GM12878 (cell line): ENCODE measurements at regions not wholly inside any gene's neighbourhood (a gene's known extent, or its start where the extent isn't known, plus 50 kb on each side); places are given as distances from the start of the nearest gene placed in this dataset.

ENCODE experiments used
- ATAC-seq: fragments of 200-7000 bp; cut with Tn5 transposase; 3 replicates; pipeline ENCODE4 v1.9.1; 2020; ENCODE audit warnings: mild to moderate bottlenecking, moderate library complexity
- BruUV-seq: library from RNA; stranded (reverse); fragments of 400-500 nt; replicated peaks from 2 replicates; lab custom pipeline; 2021; lab: Mats Ljungman, UMichigan
- CTCF ChIA-PET: fragments of 300-600 bp; sonication (Branson Sonifier 250); formaldehyde crosslinking; extraction: SDS; loops from one replicate; lab custom pipeline; 2021; ENCODE audit warnings: inconsistent platforms; lab: Yijun Ruan, JAX
- POLR2A ChIA-PET: fragments of 350-600 bp; formaldehyde crosslinking; extraction: SDS; loops from one replicate; lab custom pipeline; 2021; ENCODE audit warnings: inconsistent platforms; lab: Charles Lee
- RAD21 ChIA-PET: fragments of 300-600 bp; sonication (Branson Sonifier 250); formaldehyde crosslinking; loops from one replicate; lab custom pipeline; 2023; ENCODE audit warnings: antibody characterized with exemption; ENCODE audit not compliant: unreplicated experiment; lab: Charles Lee
- SMC1A ChIA-PET: fragments of 300-600 bp; sonication (Branson Sonifier 250); formaldehyde crosslinking; loops from one replicate; lab custom pipeline; 2023; ENCODE audit not compliant: unreplicated experiment, uncharacterized antibody; lab: Charles Lee
- DNase-seq: peaks from one replicate; pipeline ENCODE4 v3.0.0-alpha.2; 2011; ENCODE audit warnings: low read depth, low spot score
- FAIRE-seq: peaks from 3 replicates; lab custom pipeline; 2011; peaks lifted over from hg19 to GRCh38; lab: Jason Lieb, UNC
- H2AFZ ChIP-seq: 2 replicates; pipeline ENCODE4 v1.6.0; 2011; ENCODE audit warnings: low read depth, low read length, control low read depth; ENCODE audit not compliant: control insufficient read depth
- H3K27ac ChIP-seq: 2 replicates; pipeline ENCODE4 v1.5.1; 2011; ENCODE audit warnings: control low read depth; ENCODE audit not compliant: control insufficient read depth, insufficient read depth
- H3K27me3 ChIP-seq, 2 experiments: replicated peaks in 1 of 2; 2 replicates each; pipeline versions ENCODE4 v1.6.0 to v1.6.1; 2011; ENCODE audit warnings: low read length in 1 of 2; ENCODE audit not compliant: control insufficient read depth in 2 of 2, insufficient read depth in 2 of 2
- H3K36me3 ChIP-seq, 2 experiments: 2 replicates each; pipeline ENCODE4 v1.5.1; 2011; ENCODE audit warnings: low read length in 1 of 2; ENCODE audit not compliant: control insufficient read depth in 2 of 2, insufficient read depth in 2 of 2
- H3K4me1 ChIP-seq: 2 replicates; pipeline ENCODE4 v1.6.1; 2011; ENCODE audit warnings: mild to moderate bottlenecking, low read length, moderate library complexity, mixed read lengths; ENCODE audit not compliant: control insufficient read depth, insufficient read depth
- H3K4me2 ChIP-seq: 2 replicates; pipeline ENCODE4 v1.6.0; 2011; ENCODE audit warnings: control low read depth; ENCODE audit not compliant: control insufficient read depth, insufficient read depth
- H3K4me3 ChIP-seq: fragments of 200-600 bp; sonication (generic); 2 replicates; pipeline ENCODE4 v1.5.1; 2016
- H3K79me2 ChIP-seq: 2 replicates; pipeline ENCODE4 v1.6.0; 2011; ENCODE audit warnings: low read length; ENCODE audit not compliant: control insufficient read depth, insufficient read depth
- H3K9ac ChIP-seq: 2 replicates; pipeline ENCODE4 v1.8.0; 2011; ENCODE audit warnings: low read length, control low read depth, mixed read lengths; ENCODE audit not compliant: control insufficient read depth, insufficient read depth
- H3K9me3 ChIP-seq: replicated peaks from 3 replicates; pipeline ENCODE4 v1.5.1; 2011; ENCODE audit warnings: mild to moderate bottlenecking, low read length; ENCODE audit not compliant: control insufficient read depth, insufficient read depth
- H4K20me1 ChIP-seq: 2 replicates; pipeline ENCODE4 v1.6.0; 2011; ENCODE audit not compliant: control insufficient read depth, insufficient read depth
- ASH2L ChIP-seq: fragments of 300-600, 200-600 bp; sonication (generic); IDR thresholded peaks from 2 replicates; pipeline ENCODE4 v1.6.1; 2017; ENCODE audit warnings: low read depth, mild to moderate bottlenecking, borderline replicate concordance
- BMI1 ChIP-seq: fragments of 450-650 bp; IDR thresholded peaks from 2 replicates; pipeline ENCODE4 v1.6.1; 2016; ENCODE audit warnings: mild to moderate bottlenecking, moderate library complexity, borderline replicate concordance
- CEBPZ ChIP-seq: fragments of 150-350 bp; IDR thresholded peaks from 2 replicates; pipeline ENCODE4 v1.6.1; 2016; ENCODE audit warnings: low read depth, low read length
- DPF2 ChIP-seq: fragments of 450-650 bp; IDR thresholded peaks from 2 replicates; pipeline ENCODE4 v1.6.1; 2017; ENCODE audit warnings: mild to moderate bottlenecking
- E2F4 ChIP-seq: IDR thresholded peaks from 2 replicates; pipeline ENCODE4 v1.6.1; 2012; ENCODE audit warnings: low read depth, low read length, improper control_type of control experiment
- FOXM1 ChIP-seq: IDR thresholded peaks from 2 replicates; pipeline ENCODE4 v1.6.1; 2012; ENCODE audit warnings: low read depth, mild to moderate bottlenecking, inconsistent platforms, low read length, moderate library complexity
- MEF2A ChIP-seq: IDR thresholded peaks from 2 replicates; pipeline ENCODE4 v1.6.1; 2011; ENCODE audit warnings: low read depth, mild to moderate bottlenecking, low read length, moderate library complexity; ENCODE audit not compliant: insufficient read depth
- NFXL1 ChIP-seq: fragments of 450-650 bp; IDR thresholded peaks from 2 replicates; pipeline ENCODE4 v1.6.1; 2017; ENCODE audit warnings: antibody characterized with exemption, mild to moderate bottlenecking, borderline replicate concordance
- POLR2A ChIP-seq: IDR thresholded peaks from 2 replicates; pipeline ENCODE4 v1.6.1; 2011; ENCODE audit warnings: low read depth, mild to moderate bottlenecking, low read length
- POU2F2 ChIP-seq: IDR thresholded peaks from 3 replicates; pipeline ENCODE4 v1.6.1; 2011; ENCODE audit warnings: low read depth, mild to moderate bottlenecking, low read length, borderline replicate concordance
- PRDM15 ChIP-seq: fragments of 450-650 bp; formaldehyde crosslinking; IDR thresholded peaks from 2 replicates; pipeline ENCODE4 v1.4.0; 2020; ENCODE audit warnings: mild to moderate bottlenecking, moderate library complexity
- SP1 ChIP-seq: IDR thresholded peaks from one replicate; pipeline ENCODE4 v1.6.1; 2011; ENCODE audit warnings: low read depth, low read length
- TCF12 ChIP-seq: IDR thresholded peaks from 2 replicates; pipeline ENCODE4 v1.6.1; 2011; ENCODE audit warnings: low read depth, mild to moderate bottlenecking, low read length
- ZBTB33 ChIP-seq: fragments of 450-650 bp; IDR thresholded peaks from 2 replicates; pipeline ENCODE4 v1.6.1; 2017; ENCODE audit warnings: mild to moderate bottlenecking
- ZNF622 ChIP-seq: fragments of 450-650 bp; IDR thresholded peaks from 2 replicates; pipeline ENCODE4 v1.6.1; 2017; ENCODE audit warnings: mild to moderate bottlenecking, inconsistent platforms
- WGBS: methylation state at CpG from one replicate; pipeline ENCODE4 v1.1.6; 2016; ENCODE audit warnings: low lambda C conversion rate; ENCODE audit not compliant: insufficient replicate concordance, insufficient coverage; ENCODE audit errors: missing lambda C conversion rate; 5-methylcytosine and 5-hydroxymethylcytosine counted together
- in situ Hi-C: fragments of 300-500 bp; cut with MboI; formaldehyde crosslinking; loops from 9 replicates; pipeline ENCODE4 v1.14.3; 2018; ENCODE audit warnings: mixed read lengths
- intact Hi-C: fragments of 100-400 bp; cut with micrococcal nuclease; formaldehyde crosslinking; loops from one replicate; pipeline ENCODE4 v1.14.2; 2022; ENCODE audit not compliant: unreplicated experiment

- intact Hi-C loops (loop anchor here (2.0 to 10.0 kb wide), 4 partner anchors 20 to 458 kb away; no protein-coding TSS in a partner anchor), in situ Hi-C loops (loop anchor here (25.0 kb wide), 1 partner anchor 466 kb away; the partner anchor contains the start of gene CXCL12)
- no peaks in the 10 kb centered on the region for H3K79me2 ChIP-seq
- no peaks in the 10 kb centered on the region for H3K4me1 ChIP-seq
- no peak overlapping the region for H3K4me2 ChIP-seq
- H3K27me3 ChIP-seq = no peaks in the 10 kb centered on the region; a peak in 1 of 4 replicates
- H3K9me3 ChIP-seq = no peaks in the 10 kb centered on the region
- ATAC-seq (peak; percentile 27; the same call in 1 of the 3 replicates), FAIRE-seq (no peak), DNase-seq (no peak)
- H3K9ac ChIP-seq = no peak overlapping the region
- no TSS peak for BruUV-seq
- H4K20me1 ChIP-seq = no peaks in the 10 kb centered on the region
- POLR2A ChIA-PET = no interaction called here
- RAD21 ChIA-PET = interaction anchor here (0.6 kb wide), 1 partner anchor 336 kb away, joined by 3 read pairs; no protein-coding TSS in a partner anchor
- H3K4me3 ChIP-seq = no peak overlapping the region
- WGBS = 0% methylated on average over 1 of the region's 1 CpG
- H3K27ac ChIP-seq = no peak overlapping the region
- CTCF ChIA-PET = interaction anchor here (1.9 kb wide), 1 partner anchor 11 kb away, joined by 5 read pairs; no protein-coding TSS in a partner anchor
- TF ChIP-seq DPF2 (no peak), PRDM15 (CRISPR knock-in tag) (no peak), SP1 (no peak), POU2F2 (no peak), E2F4 (no peak), MEF2A (no peak), POLR2A (no peak), NFXL1 (no peak), FOXM1 (no peak), ASH2L (no peak), TCF12 (no peak), BMI1 (no peak), ZBTB33 (no peak), CEBPZ (no peak), ZNF622 (no peak)
- H2AFZ ChIP-seq = no peak overlapping the region
- H3K36me3 ChIP-seq = no peaks in the 10 kb centered on the region
- SMC1A ChIA-PET = no interaction called here
Observed at GRCh38 chr10:44853148-44853734, 57.9 kb upstream of the TMEM72 start.
